HG02870 (cell line): ENCODE measurements at regions not wholly inside any gene's neighbourhood (a gene's known extent, or its start where the extent isn't known, plus 50 kb on each side); places are given as distances from the start of the nearest gene placed in this dataset.
"Not testable (repeated sequence)": the region's sequence is repeated elsewhere in the genome, so short reads cannot be mapped to it uniquely, and the experiment has no call there.

Source experiments
- ATAC-seq: cut with Tn5 transposase; IDR thresholded peaks from one replicate; pipeline ENCODE4 v1.9.1; 2021; ENCODE audit warnings: mild to moderate bottlenecking, moderate library complexity; ENCODE audit not compliant: unreplicated experiment

DNA sequence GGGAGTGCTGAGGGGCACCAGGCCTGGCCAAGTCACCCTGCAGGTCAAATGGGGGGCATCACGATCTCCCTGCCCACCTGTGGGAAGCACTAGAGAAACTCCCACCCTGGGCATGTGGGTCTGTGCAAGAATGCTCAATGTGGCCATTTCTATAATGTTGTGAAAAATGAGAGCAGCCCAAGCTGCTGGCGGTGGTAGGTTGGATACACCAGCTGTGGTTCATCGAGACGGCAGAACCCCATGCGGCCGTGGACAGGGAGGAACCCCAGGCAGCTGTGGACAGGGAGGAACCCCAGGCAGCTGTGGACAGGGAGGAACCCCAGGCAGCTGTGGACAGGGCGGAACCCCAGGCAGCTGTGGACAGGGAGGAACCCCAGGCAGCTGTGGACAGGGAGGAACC lies 129.1 kb downstream of the BRD1 start:
- not testable (repeated sequence) for ATAC-seq

DNA sequence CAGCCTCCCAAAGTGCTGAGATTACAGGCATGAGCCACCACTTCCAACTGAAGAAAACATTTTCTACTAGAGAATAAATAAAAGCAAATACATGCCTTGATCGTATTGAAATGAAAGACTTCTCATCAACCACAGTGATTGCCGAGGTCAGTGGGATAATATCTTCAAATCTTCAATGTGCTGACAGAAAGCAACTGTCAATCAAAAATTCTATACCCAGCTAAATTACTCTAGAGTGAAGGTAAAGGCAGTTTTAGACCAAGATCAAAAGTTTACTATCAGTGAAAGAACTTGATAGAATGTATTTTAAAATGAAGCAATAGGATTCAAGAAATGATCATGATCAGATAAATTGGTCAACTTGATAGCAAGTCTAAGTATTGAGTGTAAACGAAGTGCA lies 130.6 kb downstream of the BRD1 start:
- ATAC-seq = no peak

DNA sequence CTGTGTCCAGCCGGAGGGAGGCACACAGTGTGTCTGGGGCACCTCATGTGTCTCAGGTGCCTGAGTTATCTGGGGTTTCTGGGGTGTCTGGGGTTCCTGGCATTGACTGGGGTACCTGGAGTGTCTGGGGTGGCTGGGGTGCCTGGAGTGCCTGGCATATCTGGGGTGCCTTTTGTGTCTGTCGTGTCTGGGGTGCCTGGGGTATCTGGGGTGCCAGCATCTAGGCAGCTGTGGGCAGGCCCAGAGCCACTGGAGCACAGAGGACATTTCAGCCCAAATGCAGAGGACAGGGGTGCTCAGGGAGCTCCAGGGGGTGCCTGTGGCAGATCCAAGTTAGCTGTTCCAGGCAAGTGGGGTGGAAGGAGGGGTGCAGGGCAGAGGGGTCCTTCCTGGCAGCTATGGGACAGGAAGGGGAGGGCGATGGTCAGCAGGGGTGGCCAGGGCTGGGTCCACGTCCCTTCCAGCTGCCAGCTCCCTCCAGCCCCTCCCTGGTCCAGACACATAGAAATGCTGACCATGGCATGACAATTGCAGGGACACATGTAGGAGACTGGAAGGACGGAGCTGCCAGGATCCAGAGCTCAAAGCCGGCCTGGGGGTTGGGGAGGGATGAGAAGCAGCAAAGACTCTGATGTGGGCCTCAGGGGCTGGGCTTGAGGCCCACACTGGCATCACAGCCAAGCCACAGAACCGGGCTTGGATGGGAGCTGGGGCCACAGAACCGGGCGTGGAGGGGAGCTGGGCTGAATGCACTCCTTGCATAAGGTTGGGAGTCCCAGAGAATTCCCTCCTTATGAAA lies 133.0 kb downstream of the BRD1 start:
- no peak for ATAC-seq

DNA sequence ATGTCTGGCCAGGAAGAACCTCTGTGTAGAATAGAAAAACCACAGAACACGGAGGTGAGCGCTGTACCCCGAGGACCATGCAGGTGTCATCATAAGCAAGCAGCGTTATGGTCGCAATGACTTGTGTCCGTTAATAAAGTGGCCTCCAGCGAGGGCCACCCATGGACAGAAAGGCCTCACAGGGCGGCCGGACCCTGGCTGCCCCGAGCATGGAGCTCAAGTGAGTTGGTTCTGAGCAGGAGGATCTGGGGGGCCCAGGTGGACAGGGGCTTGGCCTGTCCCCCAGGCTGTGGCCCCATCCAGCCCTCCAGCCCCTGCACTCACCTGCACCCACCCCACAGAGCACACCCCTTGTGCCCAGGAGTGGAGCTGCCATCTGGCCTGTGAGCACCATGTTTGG lies 133.8 kb downstream of the BRD1 start:
- no peak for ATAC-seq

DNA sequence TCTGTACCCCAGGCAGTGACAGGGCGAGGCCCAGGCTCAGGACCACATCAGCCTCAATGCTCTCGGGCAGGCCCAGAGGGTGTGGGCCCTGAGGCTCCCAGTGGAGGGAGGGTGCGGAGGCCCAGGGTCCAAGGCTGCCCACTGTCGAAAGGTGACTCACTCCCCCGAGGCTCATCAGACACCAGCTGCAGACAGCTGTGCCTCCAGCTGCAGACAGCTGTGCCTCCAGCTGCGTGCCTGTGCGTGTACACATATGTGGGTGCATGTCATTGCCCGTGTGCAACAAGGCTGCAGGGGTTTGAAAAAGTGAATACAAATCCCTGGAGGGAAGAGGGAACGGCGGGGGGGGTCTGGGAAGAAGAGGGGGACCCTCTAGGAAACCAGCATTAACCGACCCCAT lies 134.3 kb downstream of the BRD1 start:
- ATAC-seq = no peak

DNA sequence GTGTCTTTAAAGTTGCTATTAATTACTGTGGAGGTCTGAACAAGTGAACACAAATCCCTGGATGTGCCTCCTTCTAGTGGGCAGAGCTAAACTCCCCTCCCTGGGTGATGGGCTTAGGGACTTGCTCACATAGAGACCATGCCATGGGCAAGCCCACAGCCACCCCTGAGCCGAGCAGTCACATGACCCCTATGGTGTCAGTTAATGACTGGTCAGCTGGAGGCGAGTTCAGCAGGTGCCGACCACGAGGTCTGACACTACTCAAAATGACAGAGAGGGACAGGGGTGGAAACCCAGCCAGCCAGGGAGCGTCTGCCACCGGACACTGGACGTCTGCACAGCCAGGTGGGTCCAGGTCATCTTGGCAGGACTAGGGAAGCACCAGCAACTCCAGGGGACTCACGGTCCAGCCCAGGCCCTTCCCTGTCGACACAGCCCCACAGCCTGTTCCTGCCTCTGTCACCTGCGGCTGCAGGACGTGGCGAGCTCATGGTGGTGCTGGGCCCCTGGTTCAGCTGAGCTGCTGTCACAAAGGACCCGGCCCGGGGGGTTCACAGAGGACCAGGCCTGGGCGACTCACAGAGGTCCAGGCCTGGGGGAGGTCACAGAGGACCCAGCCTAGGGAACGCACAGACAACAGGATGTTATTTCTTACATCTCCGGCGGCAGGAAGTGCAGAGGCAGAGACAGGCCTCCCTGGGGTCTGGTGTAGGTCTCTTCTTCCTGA lies 135.0 kb downstream of the BRD1 start:
- no peak for ATAC-seq

DNA sequence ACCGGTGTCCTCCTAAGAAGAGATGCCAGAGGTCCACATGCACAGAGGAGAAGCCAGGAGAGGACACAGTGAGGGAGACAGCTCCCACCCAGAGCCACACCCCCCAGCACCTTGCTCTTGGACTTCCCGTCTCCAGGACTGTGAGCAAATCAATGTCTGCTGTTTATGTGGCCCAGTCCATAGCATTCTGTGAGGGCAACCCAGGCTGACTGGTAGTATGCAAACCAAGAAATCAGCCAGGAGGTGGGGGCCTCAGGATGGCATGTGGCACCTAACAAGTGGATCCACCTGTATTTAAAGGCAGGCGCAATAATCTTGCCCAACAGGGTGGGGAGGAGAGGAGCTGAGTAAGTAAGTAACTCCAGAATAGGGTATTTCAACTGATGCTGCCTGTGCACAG lies 136.4 kb downstream of the BRD1 start:
- no peak for ATAC-seq

DNA sequence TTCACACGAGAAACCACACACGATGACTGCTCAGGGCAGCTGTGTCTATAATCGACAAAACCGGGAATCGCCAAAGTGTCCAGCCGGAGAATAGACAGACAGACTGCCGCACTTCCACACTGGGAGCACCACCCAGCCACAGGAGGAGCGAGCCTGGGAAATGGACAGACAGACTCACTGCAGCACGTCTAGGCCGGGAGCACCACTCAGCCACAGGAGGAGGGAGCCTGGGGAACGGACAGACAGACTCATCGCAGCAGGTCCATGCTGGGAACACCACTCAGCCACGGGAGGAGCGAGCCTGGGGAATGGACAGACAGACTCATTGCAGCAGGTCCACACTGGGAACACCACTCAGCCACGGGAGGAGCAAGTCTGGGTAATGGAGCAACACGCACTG lies 137.2 kb downstream of the BRD1 start:
- ATAC-seq = no peak

DNA sequence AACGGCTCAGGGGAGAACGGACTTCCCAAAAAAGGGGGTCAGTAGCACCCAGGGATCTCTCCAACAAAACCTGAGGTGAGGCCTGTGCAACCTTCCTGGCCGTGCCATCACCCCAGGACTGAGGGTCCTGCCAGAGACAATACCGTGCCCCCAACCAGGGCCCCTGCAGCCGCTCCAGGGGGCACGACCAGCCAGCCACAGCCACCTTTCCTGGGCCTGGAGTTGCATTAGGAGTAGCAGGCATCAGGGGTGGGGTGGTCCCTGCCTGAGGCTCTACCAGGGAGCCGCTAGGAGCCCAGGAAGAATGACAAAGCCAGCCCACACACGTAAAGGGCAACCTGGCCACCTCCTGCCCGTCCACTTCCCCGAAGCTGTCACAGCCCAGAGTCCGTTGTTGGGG lies 137.8 kb downstream of the BRD1 start:
- no peak for ATAC-seq

DNA sequence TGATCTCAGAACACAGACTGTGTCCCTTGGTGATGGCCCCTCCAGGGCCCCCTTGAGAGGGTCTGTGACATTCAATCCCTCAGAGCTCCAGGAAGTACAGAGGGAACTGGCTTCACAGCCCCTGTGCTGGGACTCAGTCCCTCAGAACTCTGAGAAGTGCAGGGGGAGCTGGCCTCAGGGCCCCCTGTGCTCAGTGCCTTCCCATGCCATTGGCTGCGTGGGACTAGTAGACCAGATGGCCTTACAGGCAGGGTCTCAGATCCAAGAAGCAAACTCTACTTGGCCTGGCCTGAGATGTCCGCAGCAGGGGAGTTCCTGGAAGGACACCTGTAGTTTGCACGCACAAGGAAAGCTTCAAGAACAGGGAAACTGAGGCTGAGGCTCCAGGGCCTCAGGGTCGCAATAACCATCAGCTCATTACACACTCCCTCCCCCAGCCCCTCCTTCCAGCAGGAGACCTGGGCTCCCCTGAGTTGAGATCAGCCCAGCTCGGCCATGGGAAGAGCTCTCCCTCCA lies 138.4 kb downstream of the BRD1 start:
- no peak for ATAC-seq

DNA sequence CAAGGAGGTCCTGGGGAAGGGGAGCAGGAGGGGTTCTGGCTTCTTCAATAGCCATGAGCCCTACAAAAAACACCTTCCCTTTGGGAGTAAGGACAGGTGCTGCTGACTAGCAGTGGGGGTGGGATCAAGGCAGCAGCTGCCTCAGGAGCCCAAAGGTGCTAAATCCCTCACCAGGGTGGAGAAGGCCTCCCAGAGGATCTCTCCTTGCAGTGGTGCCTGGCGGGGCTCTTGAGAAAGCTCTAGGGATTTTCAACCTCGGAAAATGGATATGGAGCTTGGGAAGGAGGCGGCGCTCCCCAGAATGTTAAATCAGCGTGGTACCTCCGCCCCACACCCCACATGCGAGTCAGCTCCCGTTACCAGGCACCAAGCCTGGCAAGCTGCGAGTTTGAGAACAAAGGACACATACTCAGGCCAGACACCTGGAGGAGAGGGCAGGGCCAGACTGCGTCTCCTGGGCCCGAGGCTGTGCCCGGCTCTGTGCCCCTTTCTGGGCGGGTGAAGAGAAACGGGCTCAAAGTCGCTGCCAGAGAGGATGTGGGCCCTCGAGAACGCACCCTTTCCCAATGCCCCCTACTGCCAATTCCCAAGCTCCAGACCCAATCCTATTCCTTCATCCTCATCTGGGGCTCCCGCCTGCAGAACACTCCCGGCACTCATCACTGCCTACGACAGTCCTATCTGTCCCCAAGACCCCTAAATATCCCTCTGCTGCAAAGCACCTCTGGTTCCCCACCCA lies 139.0 kb downstream of the BRD1 start:
- ATAC-seq = no peak

DNA sequence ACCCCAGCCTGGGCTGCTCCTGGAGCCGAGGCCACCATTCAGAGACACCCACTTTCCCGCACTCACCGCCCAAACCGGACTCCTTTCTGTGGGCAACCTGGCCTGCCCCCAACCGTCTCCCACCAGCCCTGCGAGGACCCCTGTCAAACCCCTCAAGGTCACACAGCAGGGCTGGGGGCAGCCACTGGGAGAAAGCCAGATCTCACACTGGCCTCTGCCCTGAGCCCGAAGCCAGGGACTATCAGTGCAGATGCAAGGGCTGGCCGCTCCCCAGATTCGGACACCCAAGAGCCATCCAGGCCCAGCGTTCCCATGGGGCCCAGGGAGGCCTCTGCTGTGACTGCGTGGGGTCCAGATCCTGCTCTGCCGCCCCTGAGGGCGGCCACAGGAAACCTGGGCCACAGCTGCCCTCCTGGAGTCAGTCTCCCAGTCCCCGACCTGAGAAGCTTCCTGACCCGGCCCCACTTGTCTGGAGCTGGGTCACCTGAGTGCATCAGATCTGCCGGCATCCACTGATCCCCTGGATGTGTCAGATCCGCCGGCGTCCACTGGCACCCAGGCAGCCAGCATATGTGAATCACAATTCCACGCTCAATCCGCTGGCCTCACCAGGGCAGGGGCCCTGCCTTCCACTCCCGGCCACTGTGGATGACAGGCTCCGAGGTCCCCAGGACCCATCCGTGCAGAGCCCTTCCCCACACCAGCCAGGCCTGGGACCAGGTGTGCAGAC lies 139.7 kb downstream of the BRD1 start:
- no peak for ATAC-seq

DNA sequence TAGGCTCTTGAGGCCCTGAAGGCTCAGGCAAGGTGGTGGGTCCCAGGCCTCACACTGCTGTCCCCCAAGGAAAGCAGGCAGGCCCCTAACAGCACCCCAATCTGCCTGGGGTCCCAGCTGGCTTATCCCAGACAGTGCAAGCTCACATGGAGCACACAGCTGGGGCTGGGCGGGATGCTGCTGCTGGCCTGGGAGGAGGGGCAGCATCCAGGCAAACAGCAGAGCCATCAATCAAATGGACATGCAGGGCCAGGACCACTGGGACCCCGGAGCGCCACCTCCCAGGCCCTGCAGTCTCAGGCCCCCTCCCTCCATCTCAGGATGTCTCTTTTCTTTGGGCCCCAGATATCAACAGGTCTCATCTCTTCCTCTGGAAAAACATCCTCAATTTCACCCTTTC lies 140.3 kb downstream of the BRD1 start:
- no peak for ATAC-seq

DNA sequence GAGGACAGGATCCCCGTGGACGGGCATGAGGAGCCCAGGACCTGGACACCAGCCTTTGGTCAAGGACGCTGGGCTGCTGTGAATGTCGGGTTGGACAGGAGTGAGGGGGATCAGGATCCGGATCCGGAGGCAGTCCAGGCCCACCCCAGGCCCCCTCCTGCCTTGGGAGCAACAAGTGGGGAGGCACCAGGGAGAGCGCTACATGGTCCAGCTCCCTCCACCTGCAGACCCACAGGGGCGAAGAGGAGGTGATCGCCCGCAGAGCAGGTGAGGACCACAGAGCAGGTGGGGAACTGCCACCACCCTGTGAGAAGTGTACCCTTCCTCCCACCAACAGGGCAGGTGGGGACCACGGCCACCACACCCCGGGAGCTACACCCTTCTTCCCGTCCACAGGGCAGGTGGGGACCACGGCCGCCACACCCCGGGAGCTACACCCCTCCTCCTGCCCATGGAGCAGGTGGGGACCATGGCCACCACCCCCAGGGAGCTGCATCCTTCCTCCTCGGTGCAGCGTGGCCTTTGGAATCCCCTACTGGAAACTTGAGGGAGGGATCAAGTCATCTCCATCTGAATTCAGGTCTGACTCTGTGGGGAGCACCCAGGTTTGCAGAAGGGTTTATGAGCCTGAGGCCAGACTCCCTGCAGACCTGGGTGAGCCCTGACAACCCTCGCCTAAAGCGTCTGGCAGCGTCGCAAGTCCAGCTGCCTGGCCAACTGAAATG lies 141.0 kb downstream of the BRD1 start:
- ATAC-seq = no peak

DNA sequence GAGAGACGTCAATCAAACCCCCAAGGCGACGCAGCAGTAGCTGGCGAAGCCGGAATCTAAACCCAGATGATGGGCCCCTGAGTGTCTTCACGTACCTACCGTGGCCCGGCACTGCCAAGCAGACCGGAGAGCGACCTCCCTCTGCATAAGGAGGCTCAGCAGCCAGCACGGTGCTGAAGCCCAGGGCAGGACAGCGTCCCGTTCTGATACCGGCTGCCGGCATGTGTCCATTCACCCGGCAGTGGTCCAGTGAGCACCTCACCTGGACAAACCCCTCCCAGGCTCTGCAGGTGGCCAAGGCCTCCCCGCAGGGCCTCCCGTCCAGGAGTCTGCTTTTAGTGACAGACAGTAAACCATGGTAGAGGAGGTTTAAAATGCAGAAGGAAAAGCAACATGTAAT lies 142.0 kb downstream of the BRD1 start:
- no peak for ATAC-seq

DNA sequence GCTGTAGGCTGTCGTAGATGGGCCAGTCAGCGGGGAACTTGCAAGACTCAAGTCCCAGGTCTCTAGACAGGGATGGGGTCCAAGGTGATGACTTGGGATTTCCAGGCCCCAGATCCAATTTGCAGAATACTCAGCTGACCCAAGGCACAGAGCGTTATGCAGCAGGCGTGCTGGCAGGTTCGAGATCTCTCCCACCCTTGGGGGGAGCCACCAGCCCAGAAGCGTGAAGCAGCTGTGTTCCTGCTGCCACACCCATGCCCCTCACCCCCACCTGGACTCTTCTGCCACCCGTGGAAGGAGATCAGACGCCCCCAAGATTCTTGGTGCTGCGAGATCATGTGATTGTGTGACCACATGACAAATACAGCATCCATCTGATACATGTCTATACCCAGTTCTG lies 142.6 kb downstream of the BRD1 start:
- no peak for ATAC-seq

DNA sequence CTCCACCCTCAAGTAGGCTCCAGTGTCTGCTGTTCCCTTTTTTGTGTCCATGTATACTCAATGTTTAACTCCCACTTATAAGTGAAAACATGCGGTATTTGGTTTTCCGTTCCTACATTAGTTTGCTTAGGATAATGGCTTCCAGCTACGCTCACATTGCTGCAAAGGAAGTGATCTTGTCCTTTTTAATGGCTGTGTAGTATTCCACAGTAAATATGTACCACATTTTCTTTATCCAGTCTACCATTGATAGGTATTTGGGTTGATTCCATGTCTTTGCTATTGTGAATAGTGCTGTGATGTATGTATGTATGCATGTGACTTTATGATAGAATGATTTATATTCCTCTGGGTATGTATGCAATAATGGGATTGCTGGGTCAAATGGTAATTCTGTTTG lies 144.6 kb downstream of the BRD1 start:
- ATAC-seq = no peak

DNA sequence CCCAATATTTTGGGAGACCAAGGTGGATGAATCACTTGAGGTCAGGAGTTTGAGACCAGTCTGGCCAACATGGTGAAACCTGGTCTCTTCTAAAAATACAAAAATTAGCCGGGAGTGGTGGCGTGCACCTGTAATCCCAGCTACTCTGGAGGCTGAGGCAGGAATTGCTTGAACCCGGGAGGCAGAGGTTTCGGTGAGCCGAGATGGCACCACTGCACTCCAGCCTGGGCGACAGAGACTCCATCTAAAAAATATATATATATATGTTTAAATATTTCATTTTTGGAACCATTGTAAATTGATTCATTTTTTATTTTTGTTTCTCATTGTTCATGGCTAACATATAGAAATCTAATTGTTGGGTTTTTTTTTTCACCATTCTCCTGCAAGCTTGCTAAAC lies 146.9 kb downstream of the BRD1 start:
- ATAC-seq = not testable (repeated sequence)

DNA sequence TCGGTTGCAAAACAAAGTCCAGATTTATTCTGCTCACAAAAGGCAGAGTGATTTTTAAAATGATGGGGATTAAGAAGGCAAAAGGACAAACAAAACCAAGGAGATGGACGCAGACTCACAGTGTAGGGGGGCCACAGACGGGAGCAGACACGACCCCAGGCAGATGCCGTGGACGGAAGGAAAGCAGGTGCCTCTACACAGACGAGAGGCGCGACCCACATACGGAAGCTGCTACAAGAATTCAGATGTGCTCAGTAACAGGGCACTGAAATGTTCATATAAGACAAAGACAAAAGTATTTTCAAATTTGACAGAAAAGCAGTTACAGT lies 148.9 kb downstream of the BRD1 start:
- ATAC-seq = no peak

DNA sequence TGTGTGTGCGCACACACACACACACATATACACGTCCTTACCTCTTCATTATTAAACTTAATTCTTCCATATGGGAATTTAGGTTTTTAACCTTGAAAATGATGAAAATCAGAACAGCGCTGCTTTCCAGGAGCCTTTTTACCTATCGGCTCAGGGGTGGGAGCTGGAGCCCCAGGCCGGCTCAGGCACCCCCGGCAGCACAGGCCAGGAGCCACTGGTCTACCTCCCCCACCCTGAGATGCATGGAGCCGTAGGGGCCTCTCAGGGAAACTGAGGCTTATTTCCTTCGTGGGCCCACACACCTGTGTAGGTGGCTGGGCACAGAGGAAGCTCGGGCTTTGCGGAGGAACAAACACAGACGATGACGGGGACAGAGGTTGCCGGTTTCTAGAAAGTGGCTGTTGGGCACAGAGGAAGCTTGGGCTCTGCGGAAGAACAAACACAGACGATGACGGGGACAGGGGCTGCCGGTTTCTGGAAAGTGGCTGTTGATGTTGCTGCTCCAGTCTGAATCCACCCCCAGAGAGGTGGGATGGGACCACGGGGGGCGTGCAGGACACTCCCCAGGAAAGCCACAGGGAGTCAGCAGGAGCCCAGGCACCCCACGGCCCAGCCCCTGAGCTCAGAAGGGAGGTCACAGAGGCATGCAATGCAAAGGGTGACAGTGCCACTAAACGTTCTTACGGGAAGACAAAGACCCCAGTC lies 149.4 kb downstream of the BRD1 start:
- no peak for ATAC-seq
